ENCODE measurements at regions not wholly inside any gene's neighbourhood (a gene's known extent, or its start where the extent isn't known, plus 50 kb on each side); places are given as distances from the start of the nearest gene placed in this dataset.
"Not testable (repeated sequence)": the region's sequence is repeated elsewhere in the genome, so short reads cannot be mapped to it uniquely, and the experiment has no call there.

GRCh38 chr10:28429573-28430216 lies 103.2 kb upstream of the WAC start:
- POLR2A ChIA-PET = no interaction called here
- CTCF ChIA-PET = no interaction called here

GRCh38 chr10:28431139-28431538 lies 101.8 kb upstream of the WAC start:
- ChIA-PET POLR2A (no interaction called here), CTCF (interaction anchor here (0.8 kb wide), 1 partner anchor 918 kb away, joined by 3 read pairs; no protein-coding TSS in a partner anchor)

GRCh38 chr10:28432210-28432676 lies 100.7 kb upstream of the WAC start:
- ChIA-PET POLR2A (interaction anchor here (0.6 kb wide), 1 partner anchor 192 kb away, joined by 3 read pairs; no protein-coding TSS in a partner anchor), CTCF (no interaction called here)

- ChIA-PET POLR2A (no interaction called here), CTCF (no interaction called here)
These were observed 98.9 kb upstream of the WAC start for GRCh38 chr10:28434063-28434462.

GRCh38 chr10:28442403-28442802 lies 90.5 kb upstream of the WAC start:
- POLR2A ChIA-PET = no interaction called here
- CTCF ChIA-PET = no interaction called here

GRCh38 chr10:28444031-28444430 lies 88.9 kb upstream of the WAC start:
- POLR2A ChIA-PET = no interaction called here
- CTCF ChIA-PET = no interaction called here

GRCh38 chr10:28445516-28445915 lies 87.4 kb upstream of the WAC start:
- CTCF ChIA-PET = no interaction called here
- POLR2A ChIA-PET = no interaction called here

- CTCF ChIA-PET = no interaction called here
- POLR2A ChIA-PET = no interaction called here
These were observed 83.5 kb upstream of the WAC start for GRCh38 chr10:28449382-28449781.

GRCh38 chr10:28449926-28450325 lies 83.0 kb upstream of the WAC start:
- ChIA-PET POLR2A (no interaction called here), CTCF (no interaction called here)

- ChIA-PET CTCF (no interaction called here), POLR2A (no interaction called here)
These were observed 79.0 kb upstream of the WAC start for GRCh38 chr10:28453926-28454325.

GRCh38 chr10:28457110-28457509 lies 75.8 kb upstream of the WAC start:
- POLR2A ChIA-PET = no interaction called here
- CTCF ChIA-PET = no interaction called here

- POLR2A ChIA-PET, CTCF ChIA-PET: not testable (repeated sequence)
These were observed 75.0 kb upstream of the WAC start for GRCh38 chr10:28457873-28458272.

- ChIA-PET CTCF (interaction anchor here (0.7 kb wide), 1 partner anchor 39 kb away, joined by 3 read pairs; no protein-coding TSS in a partner anchor), POLR2A (no interaction called here)
These were observed 73.3 kb upstream of the WAC start for GRCh38 chr10:28459453-28460144.

GRCh38 chr10:28463141-28463540 lies 69.8 kb upstream of the WAC start:
- CTCF ChIA-PET = no interaction called here

GRCh38 chr10:28463676-28464395 lies 69.1 kb upstream of the WAC start:
- POLR2A ChIA-PET = no interaction called here
- CTCF ChIA-PET = no interaction called here

More at GRCh38 chr10:28463141-28463540, 69.8 kb upstream of the WAC start:
- POLR2A ChIA-PET = no interaction called here

- ChIA-PET POLR2A (no interaction called here), CTCF (no interaction called here)
These were observed 65.3 kb upstream of the WAC start for GRCh38 chr10:28467615-28468014.

GRCh38 chr10:28468707-28469483 lies 64.0 kb upstream of the WAC start:
- POLR2A ChIA-PET = no interaction called here
- CTCF ChIA-PET = no interaction called here

GRCh38 chr10:28470873-28471651 lies 61.9 kb upstream of the WAC start:
- CTCF ChIA-PET = no interaction called here
- POLR2A ChIA-PET = interaction anchor here (0.5 kb wide), 1 partner anchor 96 kb away, joined by 3 read pairs; no protein-coding TSS in a partner anchor

- ChIA-PET POLR2A (interaction anchor here (0.5 kb wide), 1 partner anchor 95 kb away, joined by 3 read pairs; no protein-coding TSS in a partner anchor), CTCF (interaction anchor here (0.5 kb wide), 1 partner anchor 1221 kb away, joined by 3 read pairs; no protein-coding TSS in a partner anchor)
These were observed 61.3 kb upstream of the WAC start for GRCh38 chr10:28471652-28472050.

Measured in activated CD8-positive, alpha-beta memory T cell treated with anti-CD3 and anti-CD28 coated beads for 36 hours (primary cell).